ENCODE measurements at regions not wholly inside any gene's neighbourhood (a gene's known extent, or its start where the extent isn't known, plus 50 kb on each side); places are given as distances from the start of the nearest gene placed in this dataset.

- TF ChIP-seq DLX4 (CRISPR knock-in tag; IDR thresholded peaks at IDR 0.05): no peak
- TF ChIP-seq E2F5 (CRISPR knock-in tag; IDR thresholded peaks at IDR 0.05): no peak
- TF ChIP-seq MEF2D (tag; conservative IDR thresholded peaks at IDR 0.05; ENCODE audit: low read depth): peak; percentile 99
- TF ChIP-seq BDP1 (IDR thresholded peaks at IDR 0.05; ENCODE audit: insufficient read depth, insufficient read length): no peak
- TF ChIP-seq CREBBP (IDR thresholded peaks at IDR 0.05; ENCODE audit: low read depth, low read length): no peak
- TF ChIP-seq ETV1 (tag; conservative IDR thresholded peaks at IDR 0.05; ENCODE audit: low read depth): 0 out of 2 replicates have a peak, but pooled peaks have one; percentile 5
- no peak for TF ChIP-seq ZBTB49 (CRISPR knock-in tag; IDR thresholded peaks at IDR 0.05; ENCODE audit: borderline replicate concordance)
- TF ChIP-seq TFAM (CRISPR knock-in tag; conservative IDR thresholded peaks at IDR 0.05): no peak
- no peak for TF ChIP-seq ILF3 (IDR thresholded peaks at IDR 0.05; ENCODE audit: borderline replicate concordance)
- no peak for TF ChIP-seq ZNF140 (CRISPR knock-in tag; IDR thresholded peaks at IDR 0.05)
- no peak for TF ChIP-seq RBM25 (IDR thresholded peaks at IDR 0.05; ENCODE audit: low read depth, low read length, severe bottlenecking)
- TF ChIP-seq MAZ (CRISPR knock-in tag; conservative IDR thresholded peaks at IDR 0.05 in 1 of 2, IDR thresholded peaks at IDR 0.05 in 1 of 2): peak in 1 of 2 experiments; percentile 55; a peak in 2 of 4 replicates
- TF ChIP-seq ZFP91 (CRISPR knock-in tag; IDR thresholded peaks at IDR 0.05): no peak
- peak; percentile 88 for TF ChIP-seq STAT5A (IDR thresholded peaks at IDR 0.05; ENCODE audit: borderline replicate concordance, low read length)
- no peak for TF ChIP-seq ETS2 (tag; IDR thresholded peaks at IDR 0.05; ENCODE audit: borderline replicate concordance, poor library complexity, severe bottlenecking)
- TF ChIP-seq ZNF518B (CRISPR knock-in tag; IDR thresholded peaks at IDR 0.05): no peak
- peak; percentile 86 for TF ChIP-seq MEIS2 (IDR thresholded peaks at IDR 0.05; ENCODE audit: partially characterized antibody)
- no peak for TF ChIP-seq SRSF7 (optimal IDR thresholded peaks at IDR 0.05; ENCODE audit: low read depth, low read length)
These were observed 155.5 kb downstream of the GLUL start (continued) for GRCh38 chr1:182235952-182236650.

Data from K562 (cell line).